ENCODE measurements at regions not wholly inside any gene's neighbourhood (a gene's known extent, or its start where the extent isn't known, plus 50 kb on each side); places are given as distances from the start of the nearest gene placed in this dataset.

GRCh38 chr3:145620486-145620885 lies 540.5 kb downstream of the PLOD2 start:
- intact Hi-C loops (cut with DNase I) = no loop called here
- Histone ChIP-seq H3K27ac (no peak overlapping the region), H3K4me3 (no peak overlapping the region), H3K36me3 (no peaks in the 10 kb centered on the region), H3K4me1 (no peaks in the 10 kb centered on the region), H3K27me3 (no peaks in the 10 kb centered on the region), H3K9me3 (no peaks in the 10 kb centered on the region)
- DNase-seq (no peak), ATAC-seq (no peak), FAIRE-seq (no peak)
- TF ChIP-seq CTCF (IDR thresholded peaks at IDR 0.05) = no peak

GRCh38 chr3:145623349-145623748 lies 537.6 kb downstream of the PLOD2 start:
- Histone ChIP-seq H3K27me3 (no peaks in the 10 kb centered on the region), H3K9me3 (no peaks in the 10 kb centered on the region), H3K27ac (no peak overlapping the region), H3K4me3 (no peak overlapping the region), H3K4me1 (no peaks in the 10 kb centered on the region), H3K36me3 (no peaks in the 10 kb centered on the region)
- intact Hi-C loops (cut with DNase I) = no loop called here
- DNase-seq = no peak
- no peak for FAIRE-seq
- no peak for TF ChIP-seq CTCF (IDR thresholded peaks at IDR 0.05)
- no peak for ATAC-seq

GRCh38 chr3:145628211-145628610 lies 532.8 kb downstream of the PLOD2 start:
- Histone ChIP-seq H3K4me1 (no peaks in the 10 kb centered on the region), H3K36me3 (no peaks in the 10 kb centered on the region), H3K27ac (no peak overlapping the region), H3K27me3 (no peaks in the 10 kb centered on the region), H3K4me3 (no peak overlapping the region), H3K9me3 (no peaks in the 10 kb centered on the region)
- ATAC-seq (no peak), DNase-seq (no peak), FAIRE-seq (no peak)
- intact Hi-C loops (cut with DNase I) = no loop called here
- TF ChIP-seq CTCF (IDR thresholded peaks at IDR 0.05) = no peak

- intact Hi-C loops (cut with DNase I) = no loop called here
- no peak for DNase-seq
- no peak for TF ChIP-seq CTCF (IDR thresholded peaks at IDR 0.05)
- Histone ChIP-seq H3K4me1 (no peaks in the 10 kb centered on the region), H3K9me3 (no peaks in the 10 kb centered on the region), H3K36me3 (no peaks in the 10 kb centered on the region), H3K27ac (no peak overlapping the region), H3K4me3 (no peak overlapping the region), H3K27me3 (no peaks in the 10 kb centered on the region)
- FAIRE-seq = no peak
- WGBS, 2 donors = 63 to 78% methylated on average over 1 of the region's 1 CpG
- ATAC-seq = no peak
These were observed 523.9 kb downstream of the PLOD2 start for GRCh38 chr3:145637105-145637504.

GRCh38 chr3:145639003-145639606 lies 521.9 kb downstream of the PLOD2 start:
- Histone ChIP-seq H3K27me3 (no peaks in the 10 kb centered on the region), H3K4me3 (no peak overlapping the region), H3K4me1 (no peaks in the 10 kb centered on the region), H3K27ac (no peak overlapping the region), H3K36me3 (no peaks in the 10 kb centered on the region), H3K9me3 (no peaks in the 10 kb centered on the region)
- FAIRE-seq (no peak), DNase-seq (no peak), ATAC-seq (no peak)
- intact Hi-C loops (cut with DNase I) = no loop called here
- 40 to 48% methylated on average over 4 of the region's 4 CpGs for WGBS, 2 donors
- TF ChIP-seq CTCF (IDR thresholded peaks at IDR 0.05) = no peak
